Calu3 (cell line): ENCODE measurements at regions not wholly inside any gene's neighbourhood (a gene's known extent, or its start where the extent isn't known, plus 50 kb on each side); places are given as distances from the start of the nearest gene placed in this dataset.

Experiments
- BruUV-seq: library from RNA; stranded (reverse); fragments of 400-500 nt; replicated peaks from 2 replicates; lab custom pipeline; 2021; lab: Mats Ljungman, UMichigan
- CTCF ChIA-PET: fragments of 300-600 bp; sonication (Branson Sonifier 250); formaldehyde crosslinking; loops from one replicate; lab custom pipeline; 2022; ENCODE audit warnings: antibody characterized with exemption; lab: Charles Lee
- DNase-seq: peaks from one replicate; pipeline ENCODE4 v3.0.0; 2022
- H3K27ac Mint-ChIP-seq: one replicate; pipeline ENCODE4 v1.8.0; 2022; ENCODE audit warnings: mixed read lengths; ENCODE audit not compliant: unreplicated experiment
- H3K27me3 Mint-ChIP-seq: one replicate; pipeline ENCODE4 v1.8.0; 2022; ENCODE audit warnings: mixed read lengths; ENCODE audit not compliant: unreplicated experiment
- H3K36me3 Mint-ChIP-seq: one replicate; pipeline ENCODE4 v1.8.0; 2022; ENCODE audit warnings: mild to moderate bottlenecking, moderate library complexity, mixed read lengths; ENCODE audit not compliant: insufficient read depth, unreplicated experiment
- H3K4me1 Mint-ChIP-seq: one replicate; pipeline ENCODE4 v1.8.0; 2022; ENCODE audit warnings: mild to moderate bottlenecking, low read depth, mixed read lengths; ENCODE audit not compliant: unreplicated experiment
- H3K4me3 Mint-ChIP-seq: one replicate; pipeline ENCODE4 v1.8.0; 2022; ENCODE audit warnings: mild to moderate bottlenecking, low read depth, moderate library complexity, mixed read lengths; ENCODE audit not compliant: unreplicated experiment
- H3K9me3 Mint-ChIP-seq: one replicate; pipeline ENCODE4 v1.8.0; 2022; ENCODE audit warnings: low read depth, mixed read lengths; ENCODE audit not compliant: unreplicated experiment
- CTCF ChIP-seq: fragments of 200-600 bp; IDR thresholded peaks from one replicate; pipeline ENCODE4 v1.8.0; 2022; ENCODE audit warnings: antibody characterized with exemption; ENCODE audit not compliant: unreplicated experiment
- intact Hi-C: fragments of 100-400 bp; cut with micrococcal nuclease; formaldehyde crosslinking; loops from one replicate; pipeline ENCODE4 v1.10.0; 2022; ENCODE audit not compliant: unreplicated experiment

DNA sequence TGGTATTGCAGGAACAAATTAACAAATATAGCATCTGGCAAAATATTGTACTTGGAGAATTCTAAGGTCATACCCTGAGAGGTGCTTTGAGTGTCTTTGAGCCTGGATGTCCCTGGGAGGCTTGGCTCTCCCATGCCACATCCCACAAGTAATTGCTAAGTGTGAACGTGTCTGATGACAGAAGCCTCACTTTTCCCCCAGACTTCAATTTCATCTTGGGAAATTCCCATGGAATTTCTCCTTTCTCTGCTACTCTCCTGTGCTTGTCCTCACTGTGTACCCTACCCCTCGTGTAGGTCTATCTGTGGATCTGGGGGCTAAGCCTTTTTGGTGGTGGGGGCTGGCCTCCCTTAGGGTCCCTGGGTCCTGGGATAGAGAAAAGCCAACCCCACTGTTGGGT lies 293.3 kb downstream of the TCF7L2 start:
- no peaks in the 10 kb centered on the region for H3K9me3 Mint-ChIP-seq
- BruUV-seq, result no TSS peak
- DNase-seq, result no peak
- H3K27me3 Mint-ChIP-seq, result peaks cover 90% of the 10 kb centered on the region
- TF ChIP-seq CTCF, result no peak
- H3K36me3 Mint-ChIP-seq, result no peaks in the 10 kb centered on the region
- intact Hi-C loops, result no loop called here
- no peak overlapping the region for H3K4me3 Mint-ChIP-seq
- no peak overlapping the region for H3K27ac Mint-ChIP-seq
- H3K4me1 Mint-ChIP-seq, result no peaks in the 10 kb centered on the region
- CTCF ChIA-PET, result no interaction called here

GRCh38 chr10:113244750-113245149 lies 294.7 kb downstream of the TCF7L2 start:
- H3K36me3 Mint-ChIP-seq, result no peaks in the 10 kb centered on the region
- no peak for DNase-seq
- H3K27me3 Mint-ChIP-seq, result peaks cover 89% of the 10 kb centered on the region
- TF ChIP-seq CTCF, result no peak
- CTCF ChIA-PET, result no interaction called here
- intact Hi-C loops, result no loop called here
- no peak overlapping the region for H3K4me3 Mint-ChIP-seq
- no peaks in the 10 kb centered on the region for H3K4me1 Mint-ChIP-seq
- BruUV-seq, result no TSS peak
- H3K9me3 Mint-ChIP-seq, result no peaks in the 10 kb centered on the region
- no peak overlapping the region for H3K27ac Mint-ChIP-seq

- H3K4me3 Mint-ChIP-seq, result no peak overlapping the region
- no TSS peak for BruUV-seq
- H3K27ac Mint-ChIP-seq, result no peak overlapping the region
- no peak for TF ChIP-seq CTCF
- DNase-seq, result no peak
- H3K36me3 Mint-ChIP-seq, result no peaks in the 10 kb centered on the region
- intact Hi-C loops, result no loop called here
- H3K27me3 Mint-ChIP-seq, result peaks cover 89% of the 10 kb centered on the region
- CTCF ChIA-PET, result no interaction called here
- no peaks in the 10 kb centered on the region for H3K9me3 Mint-ChIP-seq
- H3K4me1 Mint-ChIP-seq, result no peaks in the 10 kb centered on the region
Observed at GRCh38 chr10:113245286-113245685, 295.2 kb downstream of the TCF7L2 start.

DNA sequence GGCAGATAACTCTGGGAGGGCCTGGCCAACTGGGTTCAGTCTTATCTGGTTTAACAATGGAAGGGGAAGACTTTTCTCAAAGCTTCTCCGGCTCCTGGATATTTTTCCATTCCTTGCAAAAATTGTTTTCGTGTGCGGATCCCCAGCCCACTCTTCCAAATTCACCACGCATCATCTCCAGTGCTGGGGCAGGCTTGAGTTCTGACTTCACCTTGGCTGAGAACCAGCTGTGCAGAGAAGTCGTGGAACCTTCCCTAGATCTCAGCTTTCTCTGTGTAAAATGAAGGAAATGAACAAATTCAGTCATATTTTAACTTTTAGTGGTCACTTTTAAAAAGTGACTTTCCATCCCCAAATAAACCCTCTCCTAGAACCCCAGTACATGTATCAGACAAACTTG lies 297.0 kb downstream of the TCF7L2 start:
- H3K9me3 Mint-ChIP-seq, result no peaks in the 10 kb centered on the region
- no peaks in the 10 kb centered on the region for H3K4me1 Mint-ChIP-seq
- DNase-seq, result no peak
- no peak overlapping the region for H3K4me3 Mint-ChIP-seq
- BruUV-seq, result no TSS peak
- intact Hi-C loops, result no loop called here
- H3K36me3 Mint-ChIP-seq, result no peaks in the 10 kb centered on the region
- no peak for TF ChIP-seq CTCF
- H3K27ac Mint-ChIP-seq, result no peak overlapping the region
- CTCF ChIA-PET, result no interaction called here
- peaks cover 89% of the 10 kb centered on the region for H3K27me3 Mint-ChIP-seq
